Choroid plexus epithelial cell (primary cell): ENCODE measurements at regions not wholly inside any gene's neighbourhood (a gene's known extent, or its start where the extent isn't known, plus 50 kb on each side); places are given as distances from the start of the nearest gene placed in this dataset.

Experiments
- DNase-seq: peaks from one replicate; pipeline ENCODE4 v3.0.0-alpha.2; 2010; ENCODE audit warnings: low read depth
- H3K4me3 ChIP-seq: 2 replicates; pipeline ENCODE4 v1.5.1; 2011; ENCODE audit warnings: low read depth, mild to moderate bottlenecking, control low read depth, low read length, moderate library complexity
- CTCF ChIP-seq: conservative IDR thresholded peaks from 2 replicates; pipeline ENCODE4 v1.5.1; 2011; ENCODE audit warnings: low read depth, mild to moderate bottlenecking, control low read depth, inconsistent platforms, low read length, moderate library complexity

DNA sequence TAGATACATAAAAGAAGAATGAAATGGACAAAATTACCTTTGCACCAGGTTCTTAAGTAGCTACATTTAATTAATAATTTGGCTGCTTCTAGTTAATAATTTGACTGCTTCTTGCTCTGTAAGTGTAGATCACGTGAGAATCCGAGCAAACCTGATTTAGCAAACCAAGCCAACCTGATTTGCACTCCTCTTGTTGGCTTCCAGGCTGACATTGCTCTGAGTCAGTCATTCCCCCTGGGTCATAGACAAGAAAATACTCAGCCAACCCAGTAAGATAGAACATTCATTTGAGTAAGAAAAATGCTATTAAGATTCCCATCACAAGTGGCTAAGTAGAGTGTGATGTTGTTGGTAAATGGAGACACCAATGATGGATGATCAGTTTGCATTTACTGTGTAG is 304.1 kb downstream of the C11orf87 start:
- DNase-seq, result no peak
- no peak overlapping the region for H3K4me3 ChIP-seq
- no peak for TF ChIP-seq CTCF

- H3K4me3 ChIP-seq, result no peak overlapping the region
- TF ChIP-seq CTCF, result no peak
- DNase-seq, result no peak
These were observed 306.1 kb downstream of the C11orf87 start for GRCh38 chr11:109728056-109728455.

DNA sequence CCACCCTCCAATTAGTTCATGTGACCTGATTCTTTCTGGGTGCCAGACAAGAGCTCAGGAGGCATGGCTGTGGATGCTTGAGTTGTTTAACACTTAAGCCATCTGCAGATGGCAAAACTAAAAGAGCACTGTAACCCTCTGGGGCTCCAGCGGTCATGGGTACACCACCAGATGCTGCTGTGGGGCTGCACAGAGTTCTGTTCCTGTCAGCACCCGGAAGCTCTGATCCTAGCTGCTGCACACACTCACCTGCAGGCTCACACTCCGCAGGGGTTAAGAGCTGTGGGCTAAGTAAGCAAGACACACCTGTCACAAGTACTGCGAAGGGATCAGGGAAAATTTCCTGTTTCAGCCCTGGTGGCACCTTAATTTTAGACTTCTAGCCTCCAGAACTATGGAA is 307.8 kb downstream of the C11orf87 start:
- no peak overlapping the region for H3K4me3 ChIP-seq
- no peak for DNase-seq
- TF ChIP-seq CTCF, result no peak

GRCh38 chr11:109730669-109731068 is 308.7 kb downstream of the C11orf87 start:
- TF ChIP-seq CTCF, result no peak
- H3K4me3 ChIP-seq, result no peak overlapping the region
- no peak for DNase-seq

DNA sequence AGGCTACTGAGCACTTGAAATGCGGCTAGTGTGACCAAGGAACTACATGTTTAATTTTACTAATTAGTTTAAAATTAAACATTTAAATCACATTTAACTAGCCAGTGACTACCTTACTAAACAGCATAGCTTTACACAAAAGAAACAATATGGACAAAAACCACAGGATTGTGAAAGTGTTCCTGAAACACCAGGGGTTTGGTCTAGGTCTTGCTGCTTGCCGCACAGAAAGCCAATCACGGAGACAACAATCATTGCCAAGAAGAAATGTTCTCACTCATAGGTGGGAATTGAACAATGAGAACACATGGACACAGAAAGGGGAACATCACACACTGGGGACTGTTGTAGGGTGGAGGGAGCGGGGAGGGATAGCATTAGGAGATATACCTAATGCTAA is 309.5 kb downstream of the C11orf87 start:
- peak; percentile 66 for DNase-seq
- H3K4me3 ChIP-seq, result no peak overlapping the region
- no peak for TF ChIP-seq CTCF

DNA sequence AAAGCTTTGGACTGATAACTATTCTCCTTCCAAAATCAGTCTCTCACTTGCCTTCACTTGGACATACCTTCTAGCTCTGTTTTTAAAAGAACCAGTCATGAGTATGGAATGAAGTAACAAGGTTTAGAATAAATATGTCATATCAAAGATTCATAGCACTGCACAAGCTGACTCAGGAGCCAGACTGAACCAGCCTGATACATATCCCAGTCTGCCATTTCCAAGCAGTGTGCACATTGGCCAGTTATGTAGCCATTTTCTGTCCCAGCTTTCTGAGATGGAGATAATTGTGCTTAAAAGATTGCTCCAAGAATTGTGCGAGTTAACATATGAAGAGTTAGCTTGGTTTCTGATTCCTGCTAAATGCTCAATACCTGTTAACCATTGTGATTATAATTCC is 311.3 kb downstream of the C11orf87 start:
- no peak overlapping the region for H3K4me3 ChIP-seq
- TF ChIP-seq CTCF, result no peak
- peak; percentile 45 for DNase-seq

- no peak for TF ChIP-seq CTCF
- DNase-seq, result no peak
- H3K4me3 ChIP-seq, result no peak overlapping the region
These were observed 312.6 kb downstream of the C11orf87 start for GRCh38 chr11:109734566-109734965.
